Nephron (organoid): ENCODE measurements at regions not wholly inside any gene's neighbourhood (a gene's known extent, or its start where the extent isn't known, plus 50 kb on each side); places are given as distances from the start of the nearest gene placed in this dataset.

Experiments
- H3K27ac Mint-ChIP-seq, 3 experiments: 2 replicates each; pipeline ENCODE4 v1.8.0; 2020; ENCODE audit warnings: mixed read lengths in 3 of 3, mild to moderate bottlenecking in 2 of 3, moderate library complexity in 1 of 3
- H3K27me3 Mint-ChIP-seq: 2 replicates; pipeline ENCODE4 v1.8.0; 2021; ENCODE audit warnings: low read depth, mild to moderate bottlenecking, moderate library complexity, mixed read lengths
- H3K36me3 Mint-ChIP-seq: 2 replicates; pipeline ENCODE4 v1.8.0; 2020; ENCODE audit warnings: low read depth, mixed read lengths
- H3K4me1 Mint-ChIP-seq: 2 replicates; pipeline ENCODE4 v1.8.0; 2020; ENCODE audit warnings: mixed read lengths
- H3K4me3 Mint-ChIP-seq, 3 experiments: 2 replicates each; pipeline ENCODE4 v1.8.0; 2020; ENCODE audit warnings: mild to moderate bottlenecking in 3 of 3, mixed read lengths in 3 of 3, moderate library complexity in 2 of 3
- H3K9me3 Mint-ChIP-seq: 2 replicates; pipeline ENCODE4 v1.8.0; 2020; ENCODE audit warnings: mixed read lengths
- CTCF ChIP-seq, 3 experiments: fragments of 200-600 bp; sonication (generic); IDR thresholded peaks; one replicate each; pipeline ENCODE4 v1.5.0; 2021; ENCODE audit warnings: antibody characterized with exemption in 3 of 3; ENCODE audit not compliant: unreplicated experiment in 3 of 3

- Mint-ChIP-seq H3K27me3 (no peaks in the 10 kb centered on the region), H3K9me3 (no peaks in the 10 kb centered on the region), H3K27ac (no peak overlapping the region), H3K4me1 (peaks cover 15% of the 10 kb centered on the region), H3K4me3 (no peak overlapping the region), H3K36me3 (no peaks in the 10 kb centered on the region)
- TF ChIP-seq CTCF (IDR thresholded peaks at IDR 0.05; ENCODE audit: unreplicated experiment in 3 of 3) = no peak
Observed at GRCh38 chr1:56403321-56403720, 176.0 kb downstream of the PLPP3 start.

GRCh38 chr1:56401191-56401590 lies 178.2 kb downstream of the PLPP3 start:
- no peak overlapping the region for H3K4me3 Mint-ChIP-seq

GRCh38 chr1:56400526-56400925 lies 178.8 kb downstream of the PLPP3 start:
- H3K27me3 Mint-ChIP-seq = no peaks in the 10 kb centered on the region
- H3K27ac Mint-ChIP-seq = no peak overlapping the region
- peaks cover 30% of the 10 kb centered on the region for H3K4me1 Mint-ChIP-seq
- H3K9me3 Mint-ChIP-seq = no peaks in the 10 kb centered on the region
- TF ChIP-seq CTCF (IDR thresholded peaks at IDR 0.05; ENCODE audit: unreplicated experiment in 3 of 3) = no peak
- H3K4me3 Mint-ChIP-seq = no peak overlapping the region
- H3K36me3 Mint-ChIP-seq = no peaks in the 10 kb centered on the region

More at GRCh38 chr1:56401191-56401590, 178.2 kb downstream of the PLPP3 start:
- Mint-ChIP-seq H3K36me3 (no peaks in the 10 kb centered on the region), H3K4me1 (peaks cover 32% of the 10 kb centered on the region), H3K27ac (no peak overlapping the region), H3K9me3 (no peaks in the 10 kb centered on the region), H3K27me3 (no peaks in the 10 kb centered on the region)
- no peak for TF ChIP-seq CTCF (IDR thresholded peaks at IDR 0.05; ENCODE audit: unreplicated experiment in 3 of 3)

DNA sequence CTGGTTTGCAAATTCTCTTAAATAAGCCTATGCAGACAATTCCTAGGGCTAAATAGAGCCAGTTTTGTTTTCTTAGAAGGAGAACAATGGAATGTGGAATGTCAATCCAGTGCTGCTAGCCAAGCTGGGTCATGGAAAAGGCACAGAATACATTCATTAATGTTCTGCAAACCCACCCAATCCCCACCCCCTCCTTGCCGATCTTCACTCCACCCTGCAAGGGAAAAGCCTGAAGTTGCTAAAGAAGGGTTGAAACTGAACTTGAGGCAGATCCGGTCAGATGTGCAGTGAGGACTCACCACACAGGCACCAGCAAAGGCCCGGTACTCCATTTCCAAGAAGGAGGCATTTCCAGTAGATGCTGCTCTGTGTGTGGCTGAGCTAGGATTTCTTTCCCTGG lies 179.6 kb downstream of the PLPP3 start:
- TF ChIP-seq CTCF (IDR thresholded peaks at IDR 0.05; ENCODE audit: unreplicated experiment in 3 of 3) = no peak
- no peaks in the 10 kb centered on the region for H3K9me3 Mint-ChIP-seq
- peaks cover 24% of the 10 kb centered on the region for H3K4me1 Mint-ChIP-seq
- peaks cover under 1% of the 10 kb centered on the region for H3K27me3 Mint-ChIP-seq
- no peak overlapping the region for H3K4me3 Mint-ChIP-seq
- no peaks in the 10 kb centered on the region for H3K36me3 Mint-ChIP-seq
- no peak overlapping the region for H3K27ac Mint-ChIP-seq

DNA sequence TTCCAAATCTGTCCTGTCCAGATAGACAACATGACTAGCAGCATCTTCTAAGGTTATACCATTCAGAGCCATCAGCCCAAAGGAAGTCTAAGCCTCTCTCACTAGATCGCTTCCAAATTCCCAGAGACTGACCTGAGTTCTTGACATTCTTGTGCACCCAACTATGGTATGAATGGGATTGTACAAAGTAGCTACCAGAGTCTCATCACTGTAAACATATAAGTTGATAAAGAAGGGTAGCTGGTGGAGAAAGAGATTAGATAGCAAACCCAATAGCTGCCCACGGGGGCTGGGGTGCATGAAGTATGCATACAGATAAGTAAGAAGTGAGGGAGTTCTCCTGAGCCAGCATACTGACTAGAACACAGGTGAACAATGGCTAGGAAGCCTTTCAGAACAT lies 180.0 kb downstream of the PLPP3 start:
- no peak for TF ChIP-seq CTCF (IDR thresholded peaks at IDR 0.05; ENCODE audit: unreplicated experiment in 3 of 3)
- H3K27ac Mint-ChIP-seq = no peak overlapping the region
- peaks cover 5% of the 10 kb centered on the region for H3K27me3 Mint-ChIP-seq
- no peaks in the 10 kb centered on the region for H3K36me3 Mint-ChIP-seq
- no peak overlapping the region for H3K4me3 Mint-ChIP-seq
- H3K9me3 Mint-ChIP-seq = no peaks in the 10 kb centered on the region
- peaks cover 21% of the 10 kb centered on the region for H3K4me1 Mint-ChIP-seq

GRCh38 chr1:56397811-56398231 lies 181.5 kb downstream of the PLPP3 start:
- peaks cover 21% of the 10 kb centered on the region for H3K4me1 Mint-ChIP-seq
- H3K4me3 Mint-ChIP-seq = no peak overlapping the region

More at GRCh38 chr1:56397811-56398231, 181.5 kb downstream of the PLPP3 start:
- Mint-ChIP-seq H3K9me3 (no peaks in the 10 kb centered on the region), H3K27me3 (peaks cover 7% of the 10 kb centered on the region), H3K27ac (peak overlapping the region in 1 of 3 experiments; percentile 1), H3K36me3 (no peaks in the 10 kb centered on the region)
- no peak for TF ChIP-seq CTCF (IDR thresholded peaks at IDR 0.05; ENCODE audit: unreplicated experiment in 3 of 3)
